Large intestine (tissue), 3 donors: ENCODE measurements at regions not wholly inside any gene's neighbourhood (a gene's known extent, or its start where the extent isn't known, plus 50 kb on each side); places are given as distances from the start of the nearest gene placed in this dataset.

ENCODE experiments used
- DNase-seq, 2 donors: peaks; one replicate each; pipeline versions ENCODE4 v3.0.0 to v3.0.0-alpha.2; 2013
- H3K27ac ChIP-seq: one replicate; pipeline ENCODE4 v1.5.1; 2013; ENCODE audit warnings: low read length
- H3K27me3 ChIP-seq: 2 replicates; pipeline ENCODE4 v1.6.1; 2013; ENCODE audit warnings: low read length; ENCODE audit not compliant: control insufficient read depth, insufficient read depth
- H3K36me3 ChIP-seq: 2 replicates; pipeline ENCODE4 v1.6.1; 2013; ENCODE audit warnings: low read length; ENCODE audit not compliant: control insufficient read depth, insufficient read depth
- H3K4me1 ChIP-seq: one replicate; pipeline ENCODE4 v1.6.1; 2013; ENCODE audit warnings: low read length; ENCODE audit not compliant: control insufficient read depth, insufficient read depth
- H3K4me3 ChIP-seq: one replicate; pipeline ENCODE4 v1.5.1; 2013; ENCODE audit warnings: low read length
- H3K9me3 ChIP-seq: one replicate; pipeline ENCODE4 v1.6.1; 2013; ENCODE audit warnings: mild to moderate bottlenecking, low read depth, low read length, moderate library complexity; ENCODE audit not compliant: control insufficient read depth
- WGBS: methylation state at CpG from one replicate; pipeline ENCODE4 v1.1.5; 2013; ENCODE audit warnings: low lambda C conversion rate; ENCODE audit not compliant: insufficient coverage; 5-methylcytosine and 5-hydroxymethylcytosine counted together

- H3K4me1 ChIP-seq = no peaks in the 10 kb centered on the region
- H3K4me3 ChIP-seq = no peak overlapping the region
- no peaks in the 10 kb centered on the region for H3K9me3 ChIP-seq
- DNase-seq = no peak
- no peaks in the 10 kb centered on the region for H3K36me3 ChIP-seq
- no CpG with 5 or more reads among the region's 2 CpGs for WGBS
- H3K27me3 ChIP-seq = no peaks in the 10 kb centered on the region
- H3K27ac ChIP-seq = no peak overlapping the region
These were observed 300.5 kb upstream of the MME start for GRCh38 chr3:154779571-154779970.

GRCh38 chr3:154778057-154778456 lies 302.1 kb upstream of the MME start:
- DNase-seq = no peak
- no peaks in the 10 kb centered on the region for H3K9me3 ChIP-seq
- H3K27ac ChIP-seq = no peak overlapping the region
- no CpG with 5 or more reads among the region's 1 CpG for WGBS
- no peaks in the 10 kb centered on the region for H3K36me3 ChIP-seq
- H3K4me3 ChIP-seq = no peak overlapping the region
- no peaks in the 10 kb centered on the region for H3K27me3 ChIP-seq
- no peaks in the 10 kb centered on the region for H3K4me1 ChIP-seq

DNA sequence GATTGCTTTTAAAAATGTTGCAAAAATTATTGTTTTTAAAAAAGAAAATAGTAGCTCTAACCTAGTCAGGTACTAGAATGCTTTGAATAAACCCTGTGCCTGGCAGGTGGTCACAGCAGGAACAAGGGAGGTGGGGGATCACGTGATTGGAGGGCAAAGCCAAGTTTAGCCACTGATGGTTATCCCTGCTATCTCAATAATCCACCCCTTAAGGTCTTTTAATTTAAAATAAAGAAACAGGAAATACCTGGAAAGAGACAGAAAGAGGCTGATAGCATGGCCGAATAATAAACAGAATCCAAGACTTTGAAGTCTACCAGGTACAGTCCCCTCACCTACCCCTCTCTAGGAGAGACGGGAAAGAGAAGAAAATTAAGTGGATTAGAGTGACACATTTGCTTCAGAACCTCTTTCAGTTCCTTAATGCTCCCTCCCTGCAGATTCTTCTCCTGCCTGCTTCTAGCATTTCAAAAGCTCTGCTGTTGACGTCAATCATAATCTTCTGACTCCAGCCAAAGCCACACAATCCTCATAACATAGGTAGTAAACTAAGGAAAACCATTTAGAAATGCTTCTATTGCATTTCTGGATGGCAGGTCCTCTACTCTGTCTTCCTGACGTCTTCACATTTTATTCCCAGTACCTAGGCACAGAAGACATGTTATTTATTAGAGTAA lies 303.4 kb upstream of the MME start:
- no peak for DNase-seq
- no peaks in the 10 kb centered on the region for H3K4me1 ChIP-seq
- no peak overlapping the region for H3K27ac ChIP-seq
- H3K27me3 ChIP-seq = no peaks in the 10 kb centered on the region
- no peaks in the 10 kb centered on the region for H3K9me3 ChIP-seq
- 60% methylated on average over 1 of the region's 5 CpGs for WGBS
- no peak overlapping the region for H3K4me3 ChIP-seq
- no peaks in the 10 kb centered on the region for H3K36me3 ChIP-seq

DNA sequence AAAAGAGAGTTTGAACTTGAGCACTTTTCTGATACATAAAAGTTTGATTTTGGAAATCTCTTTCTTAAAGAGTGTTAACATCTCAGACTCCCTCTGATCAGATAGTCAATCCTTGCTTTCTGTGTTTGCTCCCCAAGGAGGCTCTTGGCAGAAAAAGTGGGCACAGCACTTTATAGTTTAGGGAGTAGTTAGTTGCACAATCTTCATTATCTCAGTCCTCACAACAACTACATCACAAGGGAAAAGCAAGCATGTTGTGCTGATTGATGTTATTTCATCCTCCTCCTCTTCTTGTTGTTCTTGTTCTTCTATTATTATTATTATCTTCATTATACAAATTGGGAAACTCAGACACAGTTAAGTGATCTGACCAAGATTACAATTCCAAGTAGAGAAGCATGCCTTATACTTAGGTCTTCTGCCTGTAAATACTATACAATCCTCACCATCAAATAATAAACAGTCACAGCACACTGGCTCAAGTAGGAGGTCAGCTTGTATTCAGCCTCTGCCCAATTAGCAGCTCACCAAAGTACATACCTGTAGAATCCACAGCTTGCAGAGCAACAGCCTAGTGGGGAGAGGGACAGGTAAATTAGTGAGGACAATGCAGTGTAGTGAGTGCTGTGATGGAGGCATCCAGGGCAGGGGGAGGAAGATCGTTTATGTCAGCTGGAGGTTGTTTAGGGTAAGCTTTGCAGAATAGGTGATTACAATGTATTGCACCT lies 304.1 kb upstream of the MME start:
- 0% methylated on average over 1 of the region's 1 CpG for WGBS
- H3K9me3 ChIP-seq = no peaks in the 10 kb centered on the region

GRCh38 chr3:154766765-154767503 lies 313.2 kb upstream of the MME start:
- no peaks in the 10 kb centered on the region for H3K9me3 ChIP-seq
- no CpG with 5 or more reads among the region's 5 CpGs for WGBS
- DNase-seq = no peak

More for the DNA sequence above, 304.1 kb upstream of the MME start:
- H3K4me1 ChIP-seq = no peaks in the 10 kb centered on the region
- H3K36me3 ChIP-seq = no peaks in the 10 kb centered on the region
- H3K4me3 ChIP-seq = no peak overlapping the region
- DNase-seq = no peak
- H3K27ac ChIP-seq = no peak overlapping the region
- no peaks in the 10 kb centered on the region for H3K27me3 ChIP-seq

DNA sequence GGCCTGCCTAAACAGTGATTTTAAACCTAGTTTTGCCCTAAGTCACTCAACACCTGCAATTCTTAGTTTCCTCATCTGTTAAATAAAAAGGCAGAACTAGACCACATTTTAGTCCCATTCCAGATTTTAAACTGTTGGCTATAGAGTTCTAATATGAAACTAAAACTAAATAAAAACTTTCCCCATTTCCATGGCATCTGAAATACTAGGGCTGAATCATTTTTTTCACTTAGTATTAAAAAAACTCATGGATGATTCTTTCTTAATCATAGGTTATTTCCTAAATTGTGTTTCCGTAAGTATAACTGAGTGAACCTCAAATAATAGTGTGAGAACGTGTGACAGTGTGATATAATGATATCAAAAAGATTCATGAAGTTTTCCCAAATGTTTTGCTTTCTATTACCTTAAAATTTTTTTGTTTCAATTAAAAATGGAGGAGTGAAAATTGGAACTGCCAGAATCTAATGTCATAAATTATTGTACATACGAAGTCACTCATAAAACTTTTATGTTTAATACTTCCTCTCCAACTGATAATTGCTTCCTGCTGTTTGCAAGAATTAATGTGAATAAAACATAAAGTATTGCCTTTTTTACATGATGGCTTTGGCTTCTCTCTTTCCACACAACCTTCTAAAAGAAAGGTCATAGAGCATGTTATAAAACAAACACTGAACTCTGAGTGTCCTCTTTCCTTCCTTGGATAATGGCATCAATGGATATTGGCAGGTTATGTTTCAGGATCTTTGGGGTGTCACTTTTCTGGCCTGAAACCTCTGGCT lies 315.1 kb upstream of the MME start:
- no peaks in the 10 kb centered on the region for H3K36me3 ChIP-seq
- no peak overlapping the region for H3K27ac ChIP-seq
- H3K4me1 ChIP-seq = no peaks in the 10 kb centered on the region
- DNase-seq = no peak
- H3K4me3 ChIP-seq = no peak overlapping the region
- no peaks in the 10 kb centered on the region for H3K27me3 ChIP-seq
- WGBS = 100% methylated on average over 1 of the region's 3 CpGs
- H3K9me3 ChIP-seq = no peaks in the 10 kb centered on the region

More at GRCh38 chr3:154766765-154767503, 313.2 kb upstream of the MME start:
- no peaks in the 10 kb centered on the region for H3K4me1 ChIP-seq
- H3K27ac ChIP-seq = no peak overlapping the region
- H3K27me3 ChIP-seq = no peaks in the 10 kb centered on the region
- H3K36me3 ChIP-seq = no peaks in the 10 kb centered on the region
- H3K4me3 ChIP-seq = no peak overlapping the region

- H3K27ac ChIP-seq = no peak overlapping the region
- WGBS = 100% methylated on average over 1 of the region's 3 CpGs
These were observed 317.6 kb upstream of the MME start for GRCh38 chr3:154762486-154762885.

GRCh38 chr3:154759966-154760365 lies 320.2 kb upstream of the MME start:
- Histone ChIP-seq H3K9me3 (no peaks in the 10 kb centered on the region), H3K36me3 (no peaks in the 10 kb centered on the region), H3K4me3 (no peak overlapping the region), H3K4me1 (no peaks in the 10 kb centered on the region), H3K27ac (no peak overlapping the region), H3K27me3 (no peaks in the 10 kb centered on the region)
- WGBS = 100% methylated on average over 1 of the region's 3 CpGs
- DNase-seq = no peak

More at GRCh38 chr3:154762486-154762885, 317.6 kb upstream of the MME start:
- Histone ChIP-seq H3K36me3 (no peaks in the 10 kb centered on the region), H3K4me3 (no peak overlapping the region), H3K4me1 (no peaks in the 10 kb centered on the region), H3K27me3 (no peaks in the 10 kb centered on the region), H3K9me3 (no peaks in the 10 kb centered on the region)
- no peak for DNase-seq

- H3K36me3 ChIP-seq = no peaks in the 10 kb centered on the region
- no peaks in the 10 kb centered on the region for H3K4me1 ChIP-seq
- 42% methylated on average over 4 of the region's 5 CpGs for WGBS
- H3K27me3 ChIP-seq = no peaks in the 10 kb centered on the region
- no peak overlapping the region for H3K4me3 ChIP-seq
- H3K9me3 ChIP-seq = no peaks in the 10 kb centered on the region
- DNase-seq = no peak
- H3K27ac ChIP-seq = no peak overlapping the region
These were observed 321.8 kb upstream of the MME start for GRCh38 chr3:154758109-154758868.
